ENCODE measurements at regions not wholly inside any gene's neighbourhood (a gene's known extent, or its start where the extent isn't known, plus 50 kb on each side); places are given as distances from the start of the nearest gene placed in this dataset.
"Not testable (repeated sequence)": the region's sequence is repeated elsewhere in the genome, so short reads cannot be mapped to it uniquely, and the experiment has no call there.

GRCh38 chr7:119996634-119997033 lies 276.3 kb upstream of the KCND2 start:
- ChIA-PET CTCF (no interaction called here), POLR2A (no interaction called here)
- DNase-seq (ENCODE audit: extremely low spot score) = no peak
- TF ChIP-seq SUZ12 (IDR thresholded peaks at IDR 0.05) (no peak), L3MBTL2 (conservative IDR thresholded peaks at IDR 0.05) (no peak), CTBP1 (IDR thresholded peaks at IDR 0.05; ENCODE audit: borderline replicate concordance) (no peak), LEF1 (IDR thresholded peaks at IDR 0.05; ENCODE audit: borderline replicate concordance) (no peak)

- ChIA-PET POLR2A (no interaction called here), CTCF (no interaction called here)
- TF ChIP-seq ZNF384 (IDR thresholded peaks at IDR 0.05) (no peak), SUZ12 (IDR thresholded peaks at IDR 0.05) (no peak), FOXA1 (IDR thresholded peaks at IDR 0.05) (no peak), FOXM1 (IDR thresholded peaks at IDR 0.05; ENCODE audit: borderline replicate concordance) (no peak), ARNT (IDR thresholded peaks at IDR 0.05) (no peak), L3MBTL2 (conservative IDR thresholded peaks at IDR 0.05) (no peak), ELF4 (IDR thresholded peaks at IDR 0.05) (no peak), HDGF (IDR thresholded peaks at IDR 0.05; ENCODE audit: borderline replicate concordance) (no peak), FOXK2 (IDR thresholded peaks at IDR 0.05) (no peak), BHLHE40 (IDR thresholded peaks at IDR 0.05; ENCODE audit: borderline replicate concordance) (no peak), TARDBP (IDR thresholded peaks at IDR 0.05) (no peak), LEF1 (IDR thresholded peaks at IDR 0.05; ENCODE audit: borderline replicate concordance) (no peak), PKNOX1 (IDR thresholded peaks at IDR 0.05) (no peak), CTBP1 (IDR thresholded peaks at IDR 0.05; ENCODE audit: borderline replicate concordance) (no peak), SP1 (IDR thresholded peaks at IDR 0.05) (no peak), NFRKB (IDR thresholded peaks at IDR 0.05) (no peak)
- no peak for DNase-seq (ENCODE audit: extremely low spot score)
Observed at GRCh38 chr7:119999738-120000475, 273.1 kb upstream of the KCND2 start.

GRCh38 chr7:120005720-120006119 lies 267.3 kb upstream of the KCND2 start:
- DNase-seq (ENCODE audit: extremely low spot score) = no peak
- ChIA-PET POLR2A (no interaction called here), CTCF (no interaction called here)
- TF ChIP-seq CTBP1 (IDR thresholded peaks at IDR 0.05; ENCODE audit: borderline replicate concordance) = no peak
- no peak for TF ChIP-seq TARDBP (IDR thresholded peaks at IDR 0.05)
- TF ChIP-seq ELF4 (IDR thresholded peaks at IDR 0.05) = no peak
- TF ChIP-seq LEF1 (IDR thresholded peaks at IDR 0.05; ENCODE audit: borderline replicate concordance) = no peak
- no peak for TF ChIP-seq HDGF (IDR thresholded peaks at IDR 0.05; ENCODE audit: borderline replicate concordance)
- TF ChIP-seq FOXA1 (IDR thresholded peaks at IDR 0.05) = no peak
- TF ChIP-seq NFRKB (IDR thresholded peaks at IDR 0.05) = no peak
- no peak for TF ChIP-seq PKNOX1 (IDR thresholded peaks at IDR 0.05)
- no peak for TF ChIP-seq SP1 (IDR thresholded peaks at IDR 0.05)

GRCh38 chr7:120014301-120014700 lies 258.7 kb upstream of the KCND2 start:
- CTCF ChIA-PET = interaction anchor here (0.8 kb wide), 1 partner anchor 20 kb away, joined by 3 read pairs; no protein-coding TSS in a partner anchor
- POLR2A ChIA-PET; DNase-seq (ENCODE audit: extremely low spot score): not testable (repeated sequence)

- ChIA-PET CTCF (interaction anchor here (0.8 kb wide), 1 partner anchor 20 kb away, joined by 3 read pairs; no protein-coding TSS in a partner anchor), POLR2A (no interaction called here)
- DNase-seq (ENCODE audit: extremely low spot score) = no peak
- TF ChIP-seq FOXK2 (IDR thresholded peaks at IDR 0.05) (no peak), ELF4 (IDR thresholded peaks at IDR 0.05) (no peak), TARDBP (IDR thresholded peaks at IDR 0.05) (no peak), BHLHE40 (IDR thresholded peaks at IDR 0.05; ENCODE audit: borderline replicate concordance) (no peak), FOXM1 (IDR thresholded peaks at IDR 0.05; ENCODE audit: borderline replicate concordance) (no peak), FOXA1 (IDR thresholded peaks at IDR 0.05) (no peak)
Observed at GRCh38 chr7:120014925-120015465, 258.0 kb upstream of the KCND2 start.

- no peak for DNase-seq (ENCODE audit: extremely low spot score)
- ChIA-PET POLR2A (no interaction called here), CTCF (no interaction called here)
- TF ChIP-seq ZNF384 (IDR thresholded peaks at IDR 0.05) (no peak), CTBP1 (IDR thresholded peaks at IDR 0.05; ENCODE audit: borderline replicate concordance) (no peak), HDGF (IDR thresholded peaks at IDR 0.05; ENCODE audit: borderline replicate concordance) (no peak), FOXA1 (IDR thresholded peaks at IDR 0.05) (no peak), LEF1 (IDR thresholded peaks at IDR 0.05; ENCODE audit: borderline replicate concordance) (no peak)
Observed at GRCh38 chr7:120021085-120021484, 251.9 kb upstream of the KCND2 start.

- ChIA-PET CTCF (no interaction called here), POLR2A (no interaction called here)
- no peak for DNase-seq (ENCODE audit: extremely low spot score)
- no peak for TF ChIP-seq LEF1 (IDR thresholded peaks at IDR 0.05; ENCODE audit: borderline replicate concordance)
Observed at GRCh38 chr7:120023494-120024167, 249.3 kb upstream of the KCND2 start.
